ENCODE measurements at regions not wholly inside any gene's neighbourhood (a gene's known extent, or its start where the extent isn't known, plus 50 kb on each side); places are given as distances from the start of the nearest gene placed in this dataset.

- TF ChIP-seq CTCF (IDR thresholded peaks at IDR 0.05) (no peak), POLR2A (IDR thresholded peaks at IDR 0.05) (no peak)
Observed at GRCh38 chr13:55653497-55653896, 1487.2 kb upstream of the PRR20A start.
